H1 (cell line): ENCODE measurements at regions not wholly inside any gene's neighbourhood (a gene's known extent, or its start where the extent isn't known, plus 50 kb on each side); places are given as distances from the start of the nearest gene placed in this dataset.

Experiments
- CTCF ChIA-PET: fragments of 300-600 bp; sonication (Branson Sonifier 250); formaldehyde crosslinking; loops from one replicate; lab custom pipeline; 2021; ENCODE audit not compliant: partially characterized antibody; lab: Charles Lee
- POLR2A ChIA-PET: fragments of 300-600 bp; sonication (Branson Sonifier 250); formaldehyde crosslinking; loops from one replicate; lab custom pipeline; 2021; ENCODE audit warnings: inconsistent platforms; ENCODE audit not compliant: partially characterized antibody; lab: Charles Lee
- DNase-seq, 2 experiments: peaks; one replicate each; pipeline versions ENCODE4 v3.0.0 to v3.0.0-alpha.2; 2010 to 2022; ENCODE audit warnings: low spot score in 2 of 2, low read depth in 1 of 2, mixed read lengths in 1 of 2
- FAIRE-seq: peaks from 2 replicates; lab custom pipeline; 2011; peaks lifted over from hg19 to GRCh38; lab: Jason Lieb, UNC
- H2AFZ ChIP-seq: 2 replicates; pipeline ENCODE4 v1.8.1; 2012; ENCODE audit warnings: low read length, inconsistent platforms
- H2AK5ac ChIP-seq: 2 replicates; pipeline ENCODE4 v1.6.1; 2013; ENCODE audit warnings: low read depth, low read length
- H2BK120ac ChIP-seq: replicated peaks from 2 replicates; pipeline ENCODE3; 2013; ENCODE audit warnings: low read depth, low read length, inconsistent platforms
- H2BK12ac ChIP-seq: 2 replicates; pipeline ENCODE4 v1.6.1; 2013; ENCODE audit warnings: low read depth, low read length
- H2BK15ac ChIP-seq: 2 replicates; pipeline ENCODE4 v1.6.1; 2013; ENCODE audit warnings: low read length
- H2BK20ac ChIP-seq: 2 replicates; pipeline ENCODE4 v1.6.1; 2013; ENCODE audit warnings: low read length
- H2BK5ac ChIP-seq: 2 replicates; pipeline ENCODE4 v1.6.1; 2013; ENCODE audit warnings: low read depth, low read length
- H3K14ac ChIP-seq: 2 replicates; pipeline ENCODE4 v1.6.1; 2013; ENCODE audit warnings: inconsistent platforms; ENCODE audit not compliant: insufficient read length
- H3K18ac ChIP-seq: 2 replicates; pipeline ENCODE4 v1.6.1; 2013; ENCODE audit warnings: low read length; ENCODE audit errors: extremely low read depth
- H3K23ac ChIP-seq: 2 replicates; pipeline ENCODE4 v1.6.1; 2013; ENCODE audit warnings: inconsistent platforms; ENCODE audit not compliant: insufficient read length
- H3K23me2 ChIP-seq: 2 replicates; pipeline ENCODE4 v1.6.1; 2013; ENCODE audit warnings: low read depth, low read length
- H3K27ac ChIP-seq: 2 replicates; pipeline ENCODE4 v1.6.1; 2011; ENCODE audit warnings: low read depth, low read length, inconsistent platforms
- H3K27me3 ChIP-seq, 4 experiments: replicated peaks in 1 of 4; 1 replicate in 1 of 4; 2 replicates in 3 of 4; pipeline versions ENCODE4 v1.6.1 to v1.8.1; 2011 to 2013; ENCODE audit warnings: low read length in 3 of 4, mild to moderate bottlenecking in 3 of 4, inconsistent platforms in 2 of 4, mixed read lengths in 2 of 4, moderate library complexity in 1 of 4; ENCODE audit not compliant: control insufficient read depth in 3 of 4, insufficient read depth in 3 of 4; ENCODE audit errors: extremely low read depth in 1 of 4
- H3K36me3 ChIP-seq, 4 experiments: 2 replicates each; pipeline versions ENCODE4 v1.6.1 to v1.8.1; 2011 to 2013; ENCODE audit warnings: mild to moderate bottlenecking in 4 of 4, low read length in 3 of 4, moderate library complexity in 2 of 4, control low read depth in 1 of 4, inconsistent platforms in 1 of 4; ENCODE audit not compliant: insufficient read depth in 4 of 4, control insufficient read depth in 2 of 4
- H3K4ac ChIP-seq: replicated peaks from 2 replicates; pipeline ENCODE3; 2013; ENCODE audit warnings: low read length, low read depth, mixed read lengths, inconsistent platforms; ENCODE audit not compliant: insufficient read length
- H3K4me1 ChIP-seq, 4 experiments: replicated peaks in 1 of 4; 1 replicate in 1 of 4; 2 replicates in 3 of 4; pipeline versions ENCODE4 v1.6.1 to v1.8.1; 2011 to 2013; ENCODE audit warnings: low read length in 3 of 4, inconsistent platforms in 2 of 4, mixed read lengths in 1 of 4; ENCODE audit not compliant: insufficient read depth in 4 of 4, control insufficient read depth in 3 of 4
- H3K4me2 ChIP-seq, 2 experiments: 2 replicates each; pipeline versions ENCODE4 v1.6.1 to v1.8.1; 2011 to 2013; ENCODE audit warnings: low read depth in 2 of 2, low read length in 2 of 2, control low read depth in 1 of 2, inconsistent platforms in 1 of 2, mild to moderate bottlenecking in 1 of 2; ENCODE audit not compliant: insufficient read depth in 1 of 2
- H3K4me3 ChIP-seq, 4 experiments: fragments of 200-600, 300-600 bp in 1 of 4; sonication (generic), shearing (Covaris generic), sonication (Bioruptor Twin) in 1 of 4; 2 replicates each; pipeline versions ENCODE4 v1.5.1 to v1.8.1; 2011 to 2016; ENCODE audit warnings: low read length in 4 of 4, low read depth in 3 of 4, control low read depth in 2 of 4, inconsistent platforms in 2 of 4, mild to moderate bottlenecking in 2 of 4, mixed read lengths in 1 of 4, moderate library complexity in 1 of 4; ENCODE audit not compliant: insufficient read depth in 2 of 4; ENCODE audit errors: extremely low read depth in 1 of 4
- H3K56ac ChIP-seq: replicated peaks from 2 replicates; pipeline ENCODE3; 2013; ENCODE audit warnings: low read depth, mild to moderate bottlenecking, mixed read lengths, low read length, inconsistent platforms; ENCODE audit not compliant: insufficient read length
- H3K79me1 ChIP-seq: 2 replicates; pipeline ENCODE4 v1.6.1; 2013; ENCODE audit warnings: low read depth, low read length, control low read depth
- H3K79me2 ChIP-seq, 2 experiments: 2 replicates each; pipeline versions ENCODE4 v1.6.1 to v1.8.1; 2012 to 2013; ENCODE audit warnings: low read length in 2 of 2, mild to moderate bottlenecking in 2 of 2, inconsistent platforms in 1 of 2; ENCODE audit not compliant: insufficient read depth in 2 of 2, control insufficient read depth in 1 of 2
- H3K9ac ChIP-seq, 4 experiments: replicated peaks in 1 of 4; 1 replicate in 1 of 4; 2 replicates in 3 of 4; pipeline versions ENCODE4 v1.6.1 to v1.8.1; 2011 to 2013; ENCODE audit warnings: low read depth in 3 of 4, low read length in 3 of 4, control low read depth in 2 of 4, mild to moderate bottlenecking in 2 of 4, moderate library complexity in 2 of 4, inconsistent platforms in 1 of 4; ENCODE audit errors: extremely low read depth in 1 of 4
- H3K9me3 ChIP-seq, 2 experiments: 2 replicates each; pipeline versions ENCODE4 v1.6.1 to v1.8.1; 2012 to 2013; ENCODE audit warnings: mild to moderate bottlenecking in 2 of 2, moderate library complexity in 2 of 2, control low read depth in 1 of 2, inconsistent platforms in 1 of 2, low read depth in 1 of 2, low read length in 1 of 2, mixed read lengths in 1 of 2; ENCODE audit not compliant: insufficient read depth in 2 of 2
- H4K20me1 ChIP-seq, 2 experiments: replicated peaks in 1 of 2; 2 replicates each; pipeline versions ENCODE3 to v1.8.1; 2011 to 2013; ENCODE audit warnings: inconsistent platforms in 2 of 2, low read length in 2 of 2, mild to moderate bottlenecking in 1 of 2; ENCODE audit not compliant: insufficient read depth in 2 of 2, control insufficient read depth in 1 of 2
- H4K5ac ChIP-seq: 2 replicates; pipeline ENCODE4 v1.6.1; 2013; ENCODE audit warnings: low read length, low read depth, mixed read lengths, inconsistent platforms; ENCODE audit not compliant: insufficient read length
- H4K8ac ChIP-seq: 2 replicates; pipeline ENCODE4 v1.8.0; 2013; ENCODE audit warnings: mild to moderate bottlenecking, moderate library complexity, low read length, inconsistent platforms; ENCODE audit not compliant: insufficient read depth; ENCODE audit errors: extremely low read depth
- H4K91ac ChIP-seq: replicated peaks from 2 replicates; pipeline ENCODE3; 2013; ENCODE audit warnings: low read length, mixed read lengths, inconsistent platforms; ENCODE audit not compliant: insufficient read length
- GTF2F1 ChIP-seq: IDR thresholded peaks from 2 replicates; pipeline ENCODE4 v1.6.1; 2012; ENCODE audit warnings: low read depth, low read length, improper control_type of control experiment, borderline replicate concordance
- JUN ChIP-seq: IDR thresholded peaks from 2 replicates; pipeline ENCODE4 v1.6.1; 2011; ENCODE audit warnings: low read depth, mild to moderate bottlenecking, improper control_type of control experiment, low read length
- RFX5 ChIP-seq: IDR thresholded peaks from 2 replicates; pipeline ENCODE4 v1.6.1; 2011; ENCODE audit warnings: low read depth, low read length, improper control_type of control experiment, borderline replicate concordance
- WGBS, 2 experiments: shearing (Covaris generic) in 1 of 2; methylation state at CpG; one replicate each; pipeline versions ENCODE4 v1.1.6 to v1.1.7; 2013 to 2015; ENCODE audit warnings: low lambda C conversion rate in 2 of 2, mixed read lengths in 2 of 2, inconsistent platforms in 1 of 2, low coverage in 1 of 2, missing lambda C conversion rate in 1 of 2; ENCODE audit not compliant: insufficient replicate concordance in 2 of 2, insufficient coverage in 1 of 2, insufficient read length in 1 of 2; ENCODE audit errors: extremely low coverage in 1 of 2, missing lambda C conversion rate in 1 of 2; 5-methylcytosine and 5-hydroxymethylcytosine counted together

GRCh38 chr3:81841540-81841939 lies 80.1 kb upstream of the GBE1 start:
- Histone ChIP-seq H3K27ac (no peak overlapping the region), H3K23me2 (no peaks in the 10 kb centered on the region), H2BK20ac (no peak overlapping the region), H3K27me3 (no peaks in the 10 kb centered on the region), H3K23ac (no peak overlapping the region), H2AFZ (no peak overlapping the region), H3K36me3 (no peaks in the 10 kb centered on the region), H2AK5ac (no peak overlapping the region), H3K4ac (no peak overlapping the region), H3K18ac (no peak overlapping the region), H2BK120ac (no peak overlapping the region), H3K4me3 (no peak overlapping the region), H3K9me3 (no peaks in the 10 kb centered on the region), H3K56ac (no peak overlapping the region), H3K79me1 (no peaks in the 10 kb centered on the region), H2BK5ac (no peak overlapping the region), H2BK15ac (no peak overlapping the region), H3K14ac (no peak overlapping the region), H3K4me1 (no peaks in the 10 kb centered on the region), H4K8ac (no peak overlapping the region), H4K91ac (no peak overlapping the region), H3K9ac (no peak overlapping the region), H4K5ac (no peak overlapping the region), H4K20me1 (no peaks in the 10 kb centered on the region), H3K79me2 (no peaks in the 10 kb centered on the region), H3K4me2 (no peak overlapping the region), H2BK12ac (no peak overlapping the region)
- ChIA-PET POLR2A (no interaction called here), CTCF (no interaction called here)
- 94% methylated on average over 2 of the region's 2 CpGs; no CpG with 5 or more reads in 1 of the 2 experiments for WGBS, 2 experiments
- DNase-seq = no peak
- FAIRE-seq = no peak
- TF ChIP-seq GTF2F1 (no peak), JUN (no peak), RFX5 (no peak)
